ENCODE measurements at regions not wholly inside any gene's neighbourhood (a gene's known extent, or its start where the extent isn't known, plus 50 kb on each side); places are given as distances from the start of the nearest gene placed in this dataset.

GRCh38 chr9:24438876-24439275, 106.8 kb downstream of the IZUMO3 start:
- no peak for TF ChIP-seq CTCF (IDR thresholded peaks at IDR 0.05)
- H3K36me3 ChIP-seq = no peaks in the 10 kb centered on the region
- no peak overlapping the region for H3K27ac ChIP-seq
- DNase-seq (no peak), ATAC-seq (no peak)
- peaks cover 4% of the 10 kb centered on the region for H3K9me3 ChIP-seq
- intact Hi-C loops (cut with DNase I) = no loop called here
- no peaks in the 10 kb centered on the region for H3K4me1 ChIP-seq
- no peak overlapping the region for H3K4me3 ChIP-seq
- H3K27me3 ChIP-seq (ENCODE audit: low read depth) = no peaks in the 10 kb centered on the region

GRCh38 chr9:24436761-24437160, 108.9 kb downstream of the IZUMO3 start:
- Histone ChIP-seq H3K36me3 (no peaks in the 10 kb centered on the region), H3K9me3 (no peaks in the 10 kb centered on the region), H3K4me1 (no peaks in the 10 kb centered on the region), H3K27ac (no peak overlapping the region), H3K27me3 (ENCODE audit: low read depth) (no peaks in the 10 kb centered on the region), H3K4me3 (no peak overlapping the region)
- intact Hi-C loops (cut with DNase I) = no loop called here
- no peak for DNase-seq
- no peak for TF ChIP-seq CTCF (IDR thresholded peaks at IDR 0.05)
- no peak for ATAC-seq

- no peak overlapping the region for H3K27ac ChIP-seq
- ATAC-seq = no peak
- no peaks in the 10 kb centered on the region for H3K36me3 ChIP-seq
- intact Hi-C loops (cut with DNase I) = no loop called here
- no peak for TF ChIP-seq CTCF (IDR thresholded peaks at IDR 0.05)
- no peaks in the 10 kb centered on the region for H3K4me1 ChIP-seq
- H3K9me3 ChIP-seq = no peaks in the 10 kb centered on the region
- DNase-seq = no peak
- no peak overlapping the region for H3K4me3 ChIP-seq
- H3K27me3 ChIP-seq (ENCODE audit: low read depth) = no peaks in the 10 kb centered on the region
Measured at GRCh38 chr9:24434183-24434582, 111.5 kb downstream of the IZUMO3 start.

GRCh38 chr9:24416136-24416535, 129.6 kb downstream of the IZUMO3 start:
- DNase-seq (no peak), ATAC-seq (no peak)
- TF ChIP-seq CTCF (IDR thresholded peaks at IDR 0.05) = no peak
- H3K4me3 ChIP-seq = no peak overlapping the region
- H3K9me3 ChIP-seq = no peaks in the 10 kb centered on the region
- no peaks in the 10 kb centered on the region for H3K36me3 ChIP-seq
- intact Hi-C loops (cut with DNase I) = loop anchor here (10.0 kb wide), 1 partner anchor 49 kb away; no protein-coding TSS in a partner anchor
- no peak overlapping the region for H3K27ac ChIP-seq
- no peaks in the 10 kb centered on the region for H3K4me1 ChIP-seq
- no peaks in the 10 kb centered on the region for H3K27me3 ChIP-seq (ENCODE audit: low read depth)

- Histone ChIP-seq H3K4me1 (no peaks in the 10 kb centered on the region), H3K36me3 (no peaks in the 10 kb centered on the region), H3K9me3 (peaks cover 3% of the 10 kb centered on the region), H3K27ac (no peak overlapping the region), H3K4me3 (no peak overlapping the region), H3K27me3 (ENCODE audit: low read depth) (no peaks in the 10 kb centered on the region)
- no peak for DNase-seq
- no peak for TF ChIP-seq CTCF (IDR thresholded peaks at IDR 0.05)
- intact Hi-C loops (cut with DNase I) = loop anchor here (10.0 kb wide), 1 partner anchor 51 kb away; no protein-coding TSS in a partner anchor
- ATAC-seq = no peak
Measured at GRCh38 chr9:24413651-24414050, 132.0 kb downstream of the IZUMO3 start.

GRCh38 chr9:24398466-24398865, 147.2 kb downstream of the IZUMO3 start:
- H3K4me3 ChIP-seq = no peak overlapping the region
- ATAC-seq = no peak
- no peaks in the 10 kb centered on the region for H3K27me3 ChIP-seq (ENCODE audit: low read depth)
- H3K4me1 ChIP-seq = no peaks in the 10 kb centered on the region
- H3K36me3 ChIP-seq = no peaks in the 10 kb centered on the region
- TF ChIP-seq CTCF (IDR thresholded peaks at IDR 0.05) = no peak
- no peak overlapping the region for H3K27ac ChIP-seq
- intact Hi-C loops (cut with DNase I) = no loop called here
- H3K9me3 ChIP-seq = peaks cover 5% of the 10 kb centered on the region
- no peak for DNase-seq
